Gastrocnemius medialis (tissue), 4 donors: ENCODE measurements at regions not wholly inside any gene's neighbourhood (a gene's known extent, or its start where the extent isn't known, plus 50 kb on each side); places are given as distances from the start of the nearest gene placed in this dataset.

Source experiments
- ATAC-seq, 2 donors: fragments of 150-250 bp; one replicate each; pipeline ENCODE4 v1.9.1; 2016
- DNase-seq, 2 donors: peaks; one replicate each; pipeline ENCODE4 v3.0.0-alpha.2; 2019
- H3K27ac ChIP-seq, 4 donors: fragments of 200-600 bp; sonication (generic); 1 replicate in 1 of 4; 2 replicates in 3 of 4; pipeline ENCODE4 v1.5.1; 2016 to 2018; ENCODE audit warnings: mild to moderate bottlenecking in 2 of 4, moderate library complexity in 1 of 4
- H3K27me3 ChIP-seq, 3 donors: fragments of 200-600 bp; sonication (generic) in 2 of 3; 1 replicate in 1 of 3; 2 replicates in 2 of 3; pipeline versions ENCODE4 v1.5.1 to v1.6.0; 2016 to 2019; ENCODE audit warnings: mild to moderate bottlenecking in 1 of 3, moderate library complexity in 1 of 3
- H3K36me3 ChIP-seq, 2 donors: fragments of 200-600 bp; sonication (generic) in 1 of 2; one replicate each; pipeline ENCODE4 v1.5.1; 2017 to 2018
- H3K4me1 ChIP-seq, 2 donors: fragments of 200-600 bp; sonication (generic) in 1 of 2; one replicate each; pipeline ENCODE4 v1.5.1; 2016 to 2017; ENCODE audit warnings: mild to moderate bottlenecking in 2 of 2
- H3K4me3 ChIP-seq, 4 donors: fragments of 200-600 bp; sonication (generic) in 3 of 4; 1 replicate in 1 of 4; 2 replicates in 3 of 4; pipeline ENCODE4 v1.5.1; 2016 to 2019; ENCODE audit warnings: mild to moderate bottlenecking in 2 of 4
- H3K9me3 ChIP-seq, 3 donors: fragments of 200-600 bp; sonication (generic) in 2 of 3; 1 replicate in 1 of 3; 2 replicates in 2 of 3; pipeline ENCODE4 v1.5.1; 2016 to 2019
- CTCF ChIP-seq, 5 experiments: fragments of 450-650 bp in 3 of 5; fragments of 200-600 bp in 2 of 5; sonication (generic) in 2 of 5; IDR thresholded peaks in 4 of 5; conservative IDR thresholded peaks in 1 of 5; 1 replicate in 4 of 5; 2 replicates in 1 of 5; pipeline ENCODE4 v1.5.1; 2016 to 2019; ENCODE audit warnings: antibody characterized with exemption in 5 of 5, mild to moderate bottlenecking in 3 of 5, moderate library complexity in 3 of 5
- POLR2A ChIP-seq, 2 donors: fragments of 450-650 bp; IDR thresholded peaks; one replicate each; pipeline ENCODE4 v1.6.1; 2017; ENCODE audit warnings: antibody characterized with exemption in 2 of 2, mild to moderate bottlenecking in 2 of 2, moderate library complexity in 2 of 2
- in situ Hi-C, 4 donors: fragments of 200-750 bp; cut with MboI; loops; one replicate each; pipeline versions ENCODE4 v1.15.0 to v1.8.0; 2017; ENCODE audit warnings: low sequenced_read_pairs in 4 of 4
- intact Hi-C: fragments of 100-400 bp; cut with DNase I; formaldehyde crosslinking; loops from one replicate; pipeline ENCODE4 v1.15.1; 2023; ENCODE audit warnings: low total_unique reads

- TF ChIP-seq CTCF (IDR thresholded peaks at IDR 0.05 in 4 of 5, conservative IDR thresholded peaks at IDR 0.05 in 1 of 5) (no peak), POLR2A (IDR thresholded peaks at IDR 0.05) (no peak)
- in situ Hi-C loops (no loop called here), intact Hi-C loops (no loop called here)
- ATAC-seq (no peak), DNase-seq (no peak)
- no peak overlapping the region for H3K27ac ChIP-seq
- no peak overlapping the region for H3K4me3 ChIP-seq
- H3K9me3 ChIP-seq, result no peaks in the 10 kb centered on the region
- H3K4me1 ChIP-seq, result no peaks in the 10 kb centered on the region
- no peaks in the 10 kb centered on the region for H3K36me3 ChIP-seq
- peaks cover 9 to 22% (median 22%) of the 10 kb centered on the region in 3 donors for H3K27me3 ChIP-seq
These were observed 173.5 kb upstream of the LHX5 start for GRCh38 chr12:113645183-113645582.

- Histone ChIP-seq H3K9me3 (no peaks in the 10 kb centered on the region), H3K27ac (no peak overlapping the region), H3K4me3 (no peak overlapping the region), H3K36me3 (no peaks in the 10 kb centered on the region), H3K27me3 (peaks cover 24 to 39% (median 30%) of the 10 kb centered on the region in 3 donors), H3K4me1 (no peaks in the 10 kb centered on the region)
- ATAC-seq, result no peak
- in situ Hi-C loops (no loop called here), intact Hi-C loops (no loop called here)
- TF ChIP-seq POLR2A (IDR thresholded peaks at IDR 0.05) (no peak), CTCF (IDR thresholded peaks at IDR 0.05 in 4 of 5, conservative IDR thresholded peaks at IDR 0.05 in 1 of 5) (no peak)
- DNase-seq, result no peak
These were observed 171.7 kb upstream of the LHX5 start for GRCh38 chr12:113643177-113643974.

- intact Hi-C loops (no loop called here), in situ Hi-C loops (no loop called here)
- Histone ChIP-seq H3K27ac (no peak overlapping the region), H3K27me3 (peaks cover 24 to 39% (median 33%) of the 10 kb centered on the region in 3 donors), H3K4me1 (no peaks in the 10 kb centered on the region), H3K4me3 (no peak overlapping the region), H3K36me3 (no peaks in the 10 kb centered on the region), H3K9me3 (no peaks in the 10 kb centered on the region)
- DNase-seq, result no peak
- no peak for ATAC-seq
- TF ChIP-seq CTCF (IDR thresholded peaks at IDR 0.05 in 4 of 5, conservative IDR thresholded peaks at IDR 0.05 in 1 of 5), result no peak
- TF ChIP-seq POLR2A (IDR thresholded peaks at IDR 0.05), result no peak
These were observed 171.0 kb upstream of the LHX5 start for GRCh38 chr12:113642672-113643071.

GRCh38 chr12:113642216-113642615 lies 170.5 kb upstream of the LHX5 start:
- Histone ChIP-seq H3K27me3 (peaks cover 24 to 39% (median 35%) of the 10 kb centered on the region in 3 donors), H3K36me3 (no peaks in the 10 kb centered on the region), H3K9me3 (no peaks in the 10 kb centered on the region), H3K27ac (no peak overlapping the region), H3K4me3 (no peak overlapping the region), H3K4me1 (no peaks in the 10 kb centered on the region)
- in situ Hi-C loops (no loop called here), intact Hi-C loops (no loop called here)
- TF ChIP-seq CTCF (IDR thresholded peaks at IDR 0.05 in 4 of 5, conservative IDR thresholded peaks at IDR 0.05 in 1 of 5) (no peak), POLR2A (IDR thresholded peaks at IDR 0.05) (no peak)
- DNase-seq, result no peak
- ATAC-seq, result no peak
